ENCODE measurements at regions not wholly inside any gene's neighbourhood (a gene's known extent, or its start where the extent isn't known, plus 50 kb on each side); places are given as distances from the start of the nearest gene placed in this dataset.

DNA sequence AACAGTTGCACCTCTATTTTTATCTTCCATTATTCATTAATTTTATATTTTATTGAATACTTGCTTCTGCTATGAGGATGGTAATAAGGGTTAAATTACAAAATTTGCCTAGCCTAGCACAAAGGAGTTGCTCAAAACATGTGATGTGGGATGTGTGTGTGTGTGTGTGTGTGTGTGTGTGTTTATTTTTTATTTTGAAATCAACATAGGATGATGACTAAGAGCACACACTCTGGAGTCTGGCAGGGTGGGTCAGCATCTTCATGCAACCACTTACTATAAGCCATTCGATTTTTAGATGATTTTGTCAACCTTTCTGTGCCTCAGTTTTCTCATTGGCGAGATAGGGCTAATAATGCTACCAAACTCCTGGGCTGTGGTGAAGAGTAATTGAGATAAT, 57.7 kb upstream of the MAMDC2 start:
- no peak for TF ChIP-seq CTCF (IDR thresholded peaks at IDR 0.05; ENCODE audit: low read length)
- TF ChIP-seq EZH2 (IDR thresholded peaks at IDR 0.05; ENCODE audit: borderline replicate concordance, low read length), result no peak
